HEK293 (cell line): ENCODE measurements at regions not wholly inside any gene's neighbourhood (a gene's known extent, or its start where the extent isn't known, plus 50 kb on each side); places are given as distances from the start of the nearest gene placed in this dataset.

Experiments used
- CTCF ChIA-PET: fragments of 350-600 bp; formaldehyde crosslinking; extraction: SDS; loops from one replicate; lab custom pipeline; 2021; ENCODE audit warnings: antibody characterized with exemption; lab: Yijun Ruan, JAX
- POLR2A ChIA-PET: fragments of 300-600 bp; formaldehyde crosslinking; extraction: SDS; loops from one replicate; lab custom pipeline; 2020; ENCODE audit warnings: antibody characterized with exemption, inconsistent platforms; lab: Yijun Ruan, JAX
- H3K27ac ChIP-seq: fragments of 200-500 bp; sonication (Bioruptor generic); 2 replicates; pipeline ENCODE4 v1.5.1; 2014; ENCODE audit warnings: low read depth, low read length, control low read depth, inconsistent platforms; ENCODE audit errors: extremely low read depth
- H3K36me3 ChIP-seq, 2 experiments: fragments of 200-500 bp in 1 of 2; sonication (Bioruptor generic) in 1 of 2; 1 replicate in 1 of 2; 2 replicates in 1 of 2; pipeline ENCODE4 v1.5.1; 2014 to 2017; ENCODE audit warnings: inconsistent platforms in 2 of 2, low read length in 2 of 2; ENCODE audit not compliant: control insufficient read depth in 2 of 2, insufficient read depth in 1 of 2
- H3K4me1 ChIP-seq: fragments of 200-500 bp; sonication (Bioruptor generic); 2 replicates; pipeline ENCODE4 v1.5.1; 2014; ENCODE audit warnings: mild to moderate bottlenecking, low read length, inconsistent platforms; ENCODE audit not compliant: control insufficient read depth, insufficient read depth
- H3K4me3 ChIP-seq: 2 replicates; pipeline ENCODE4 v1.5.1; 2011; ENCODE audit warnings: low read depth, mild to moderate bottlenecking, control low read depth, low read length, moderate library complexity
- H3K9me3 ChIP-seq: fragments of 200-500 bp; sonication (Bioruptor generic); 2 replicates; pipeline ENCODE4 v1.5.1; 2014; ENCODE audit warnings: low read depth, low read length, inconsistent platforms; ENCODE audit not compliant: control insufficient read depth, insufficient read depth
- KLF16 ChIP-seq: fragments of 450-650 bp; formaldehyde crosslinking; IDR thresholded peaks from 2 replicates; pipeline ENCODE4 v1.5.1; 2017; ENCODE audit warnings: missing biosample characterization, missing genetic modification characterization
- PRDM1 ChIP-seq: fragments of 450-650 bp; formaldehyde crosslinking; IDR thresholded peaks from 2 replicates; pipeline ENCODE4; 2016; ENCODE audit warnings: missing biosample characterization, missing genetic modification characterization
- REPIN1 ChIP-seq: fragments of 450-650 bp; formaldehyde crosslinking; IDR thresholded peaks from 2 replicates; pipeline ENCODE4 v1.5.1; 2017; ENCODE audit warnings: missing biosample characterization, missing genetic modification characterization, low read depth
- SCRT1 ChIP-seq: fragments of 450-650 bp; formaldehyde crosslinking; IDR thresholded peaks from 2 replicates; pipeline ENCODE4 v1.5.1; 2016; ENCODE audit warnings: missing biosample characterization, missing genetic modification characterization, borderline replicate concordance
- ZBTB1 ChIP-seq: fragments of 450-650 bp; formaldehyde crosslinking; IDR thresholded peaks from 2 replicates; pipeline ENCODE4 v1.5.1; 2016; ENCODE audit warnings: missing biosample characterization, missing genetic modification characterization
- ZBTB48 ChIP-seq: fragments of 450-650 bp; formaldehyde crosslinking; IDR thresholded peaks from 2 replicates; pipeline ENCODE4 v1.5.1; 2016; ENCODE audit warnings: missing biosample characterization, missing genetic modification characterization
- ZFP69B ChIP-seq: fragments of 450-650 bp; formaldehyde crosslinking; IDR thresholded peaks from 2 replicates; pipeline ENCODE4 v1.5.1; 2016; ENCODE audit warnings: missing biosample characterization, missing genetic modification characterization
- ZNF138 ChIP-seq: fragments of 450-650 bp; formaldehyde crosslinking; IDR thresholded peaks from 2 replicates; pipeline ENCODE4 v1.5.1; 2016; ENCODE audit warnings: missing biosample characterization, missing genetic modification characterization, borderline replicate concordance
- ZNF169 ChIP-seq: fragments of 450-650 bp; formaldehyde crosslinking; IDR thresholded peaks from 2 replicates; pipeline ENCODE4 v1.5.1; 2016; ENCODE audit warnings: missing biosample characterization, missing genetic modification characterization
- ZNF202 ChIP-seq: fragments of 450-650 bp; formaldehyde crosslinking; IDR thresholded peaks from 2 replicates; pipeline ENCODE4 v1.5.1; 2016; ENCODE audit warnings: missing biosample characterization, missing genetic modification characterization, borderline replicate concordance
- ZNF266 ChIP-seq: fragments of 450-650 bp; formaldehyde crosslinking; IDR thresholded peaks from 2 replicates; pipeline ENCODE4 v1.5.1; 2016; ENCODE audit warnings: missing biosample characterization, missing genetic modification characterization, low read depth
- ZNF548 ChIP-seq: fragments of 450-650 bp; formaldehyde crosslinking; IDR thresholded peaks from 2 replicates; pipeline ENCODE4 v1.5.1; 2016; ENCODE audit warnings: missing biosample characterization, missing genetic modification characterization
- ZNF558 ChIP-seq: fragments of 450-650 bp; formaldehyde crosslinking; IDR thresholded peaks from 2 replicates; pipeline ENCODE4 v1.5.1; 2016; ENCODE audit warnings: missing biosample characterization, missing genetic modification characterization
- ZNF596 ChIP-seq: fragments of 450-650 bp; IDR thresholded peaks from 2 replicates; pipeline ENCODE4 v1.5.0; 2018; ENCODE audit warnings: missing biosample characterization, mild to moderate bottlenecking, missing genetic modification characterization, moderate library complexity
- ZNF624 ChIP-seq: fragments of 450-650 bp; formaldehyde crosslinking; IDR thresholded peaks from 2 replicates; pipeline ENCODE4 v1.5.1; 2017; ENCODE audit warnings: missing biosample characterization, missing genetic modification characterization
- ZNF654 ChIP-seq: fragments of 450-650 bp; formaldehyde crosslinking; IDR thresholded peaks from 2 replicates; pipeline ENCODE4 v1.5.1; 2016; ENCODE audit warnings: low read depth, missing biosample characterization, missing genetic modification characterization
- ZNF747 ChIP-seq: fragments of 450-650 bp; formaldehyde crosslinking; IDR thresholded peaks from 2 replicates; pipeline ENCODE4 v1.5.1; 2016; ENCODE audit warnings: missing biosample characterization, missing genetic modification characterization
- TF ChIP-seq, protein P1 (sequence below): IDR thresholded peaks from 2 replicates; pipeline ENCODE4 v1.6.1; 2011; ENCODE audit warnings: mild to moderate bottlenecking, low read depth, low read length, borderline replicate concordance
- TF ChIP-seq, protein P2 (sequence below): fragments of 450-650 bp; formaldehyde crosslinking; IDR thresholded peaks from 2 replicates; pipeline ENCODE4 v1.5.1; 2016; ENCODE audit warnings: missing biosample characterization, missing genetic modification characterization, borderline replicate concordance
- TF ChIP-seq, protein P3 (sequence below): fragments of 450-650 bp; formaldehyde crosslinking; conservative IDR thresholded peaks from 2 replicates; pipeline ENCODE4 v1.5.1; 2016; ENCODE audit warnings: low read depth, missing biosample characterization, missing genetic modification characterization
- TF ChIP-seq, protein P4 (sequence below): fragments of 450-650 bp; formaldehyde crosslinking; IDR thresholded peaks from 2 replicates; pipeline ENCODE4 v1.5.1; 2016; ENCODE audit warnings: missing biosample characterization, missing genetic modification characterization

DNA sequence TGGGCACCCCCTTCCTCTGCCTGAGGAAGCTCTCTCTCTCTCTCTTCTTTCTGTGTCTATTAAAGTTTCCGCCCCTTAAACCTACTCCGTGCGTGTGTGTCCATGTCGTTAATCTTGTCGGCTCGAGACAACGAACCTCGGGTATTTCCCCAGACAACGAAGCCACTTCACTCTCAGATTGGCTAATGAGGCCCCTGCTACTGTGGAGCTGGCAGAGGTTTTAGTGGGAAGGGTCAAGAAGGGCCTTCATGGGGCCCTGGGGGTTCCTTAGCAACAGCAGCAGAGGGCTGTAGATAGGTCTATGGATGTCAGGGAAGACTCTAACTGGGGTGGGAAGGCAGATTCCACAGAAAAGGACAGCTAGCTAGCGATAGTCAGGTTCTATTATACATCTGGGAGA is 239.8 kb upstream of the RAB4A start:
- Histone ChIP-seq H3K4me1 (peaks cover 3% of the 10 kb centered on the region; the same call in 1 of the 2 replicates), H3K27ac (no peak overlapping the region), H3K4me3 (no peak overlapping the region)
- POLR2A ChIA-PET, result no interaction called here
- no peak for TF ChIP-seq ZNF747 (tag by site-specific recombination)
- no peak for TF ChIP-seq PRDM1 (tag by site-specific recombination)
- TF ChIP-seq ZNF558 (tag by site-specific recombination), result no peak
- TF ChIP-seq SCRT1, result no peak
- TF ChIP-seq ZNF138 (tag by site-specific recombination), result no peak
- TF ChIP-seq ZNF202 (tag by site-specific recombination), result no peak
- no peak for TF ChIP-seq ZNF596 (tag by site-specific recombination)
- no peak for TF ChIP-seq ZBTB48 (tag by site-specific recombination)
- TF ChIP-seq, protein P1, sequence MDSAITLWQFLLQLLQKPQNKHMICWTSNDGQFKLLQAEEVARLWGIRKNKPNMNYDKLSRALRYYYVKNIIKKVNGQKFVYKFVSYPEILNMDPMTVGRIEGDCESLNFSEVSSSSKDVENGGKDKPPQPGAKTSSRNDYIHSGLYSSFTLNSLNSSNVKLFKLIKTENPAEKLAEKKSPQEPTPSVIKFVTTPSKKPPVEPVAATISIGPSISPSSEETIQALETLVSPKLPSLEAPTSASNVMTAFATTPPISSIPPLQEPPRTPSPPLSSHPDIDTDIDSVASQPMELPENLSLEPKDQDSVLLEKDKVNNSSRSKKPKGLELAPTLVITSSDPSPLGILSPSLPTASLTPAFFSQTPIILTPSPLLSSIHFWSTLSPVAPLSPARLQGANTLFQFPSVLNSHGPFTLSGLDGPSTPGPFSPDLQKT, result no peak
- TF ChIP-seq, protein P2, sequence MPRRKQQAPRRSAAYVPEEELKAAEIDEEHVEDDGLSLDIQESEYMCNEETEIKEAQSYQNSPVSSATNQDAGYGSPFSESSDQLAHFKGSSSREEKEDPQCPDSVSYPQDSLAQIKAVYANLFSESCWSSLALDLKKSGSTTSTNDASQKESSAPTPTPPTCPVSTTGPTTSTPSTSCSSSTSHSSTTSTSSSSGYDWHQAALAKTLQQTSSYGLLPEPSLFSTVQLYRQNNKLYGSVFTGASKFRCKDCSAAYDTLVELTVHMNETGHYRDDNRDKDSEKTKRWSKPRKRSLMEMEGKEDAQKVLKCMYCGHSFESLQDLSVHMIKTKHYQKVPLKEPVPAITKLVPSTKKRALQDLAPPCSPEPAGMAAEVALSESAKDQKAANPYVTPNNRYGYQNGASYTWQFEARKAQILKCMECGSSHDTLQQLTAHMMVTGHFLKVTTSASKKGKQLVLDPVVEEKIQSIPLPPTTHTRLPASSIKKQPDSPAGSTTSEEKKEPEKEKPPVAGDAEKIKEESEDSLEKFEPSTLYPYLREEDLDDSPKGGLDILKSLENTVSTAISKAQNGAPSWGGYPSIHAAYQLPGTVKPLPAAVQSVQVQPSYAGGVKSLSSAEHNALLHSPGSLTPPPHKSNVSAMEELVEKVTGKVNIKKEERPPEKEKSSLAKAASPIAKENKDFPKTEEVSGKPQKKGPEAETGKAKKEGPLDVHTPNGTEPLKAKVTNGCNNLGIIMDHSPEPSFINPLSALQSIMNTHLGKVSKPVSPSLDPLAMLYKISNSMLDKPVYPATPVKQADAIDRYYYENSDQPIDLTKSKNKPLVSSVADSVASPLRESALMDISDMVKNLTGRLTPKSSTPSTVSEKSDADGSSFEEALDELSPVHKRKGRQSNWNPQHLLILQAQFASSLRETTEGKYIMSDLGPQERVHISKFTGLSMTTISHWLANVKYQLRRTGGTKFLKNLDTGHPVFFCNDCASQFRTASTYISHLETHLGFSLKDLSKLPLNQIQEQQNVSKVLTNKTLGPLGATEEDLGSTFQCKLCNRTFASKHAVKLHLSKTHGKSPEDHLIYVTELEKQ (tag by site-specific recombination), result no peak
- TF ChIP-seq ZNF624 (tag by site-specific recombination), result no peak
- no peak for TF ChIP-seq ZNF266 (tag by site-specific recombination)
- TF ChIP-seq, all 188 proteins: peak for 0
- no peaks in the 10 kb centered on the region for H3K36me3 ChIP-seq
- H3K9me3 ChIP-seq, result no peaks in the 10 kb centered on the region
- CTCF ChIA-PET, result interaction anchor here (0.6 to 1.7 kb wide), 2 partner anchors 69 to 196 kb away, joined by 3 to 7 read pairs; no protein-coding TSS in a partner anchor

DNA sequence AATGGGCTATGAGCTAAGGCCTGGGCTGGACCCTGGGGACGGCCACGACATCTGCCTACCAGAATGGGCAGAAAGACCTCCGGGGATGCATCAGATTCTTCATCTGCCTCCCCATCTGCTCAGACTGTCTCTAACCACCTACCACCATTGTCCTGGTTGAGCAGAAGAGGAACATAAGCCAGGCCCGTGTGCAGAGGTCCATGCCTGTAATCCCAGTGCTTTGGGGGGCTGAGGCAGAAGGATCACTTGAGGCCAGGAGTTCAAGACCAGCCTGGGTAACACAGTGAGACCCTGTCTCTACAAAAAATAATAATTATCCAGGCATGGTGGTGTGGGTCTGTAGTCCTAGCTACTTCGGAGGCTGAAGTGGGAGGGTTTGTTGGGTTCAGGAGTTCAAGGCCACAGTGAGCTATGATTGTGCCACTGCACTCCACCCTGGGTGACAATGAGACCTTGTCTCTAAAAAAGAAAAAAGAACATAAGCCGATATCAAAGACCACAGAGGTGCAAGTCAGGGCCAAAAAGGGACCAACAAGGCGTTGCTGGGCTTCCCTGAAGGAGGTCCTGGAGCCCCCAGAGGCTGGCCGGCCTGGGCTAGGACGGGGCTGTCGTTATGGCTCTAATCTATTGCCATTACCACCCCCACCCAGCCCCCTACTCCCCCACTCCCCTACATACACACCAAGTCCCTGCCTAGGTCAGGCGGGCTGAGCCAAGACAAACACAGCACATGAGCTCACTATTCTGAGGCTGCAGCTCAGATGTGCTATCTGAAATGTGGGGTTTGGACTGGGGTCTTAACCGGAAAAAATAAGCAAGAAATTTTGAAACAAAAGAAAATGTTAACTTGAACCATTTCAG is 239.2 kb upstream of the RAB4A start:
- no peak overlapping the region for H3K4me3 ChIP-seq
- ChIA-PET POLR2A (no interaction called here), CTCF (interaction anchor here (0.6 to 1.7 kb wide), 5 partner anchors 45 to 368 kb away, joined by 3 to 7 read pairs (median 3); no protein-coding TSS in a partner anchor)
- peaks cover 3% of the 10 kb centered on the region; the same call in 1 of the 2 replicates for H3K4me1 ChIP-seq
- H3K27ac ChIP-seq, result no peak overlapping the region
- no peaks in the 10 kb centered on the region for H3K9me3 ChIP-seq
- no peaks in the 10 kb centered on the region for H3K36me3 ChIP-seq
- TF ChIP-seq, protein P3, sequence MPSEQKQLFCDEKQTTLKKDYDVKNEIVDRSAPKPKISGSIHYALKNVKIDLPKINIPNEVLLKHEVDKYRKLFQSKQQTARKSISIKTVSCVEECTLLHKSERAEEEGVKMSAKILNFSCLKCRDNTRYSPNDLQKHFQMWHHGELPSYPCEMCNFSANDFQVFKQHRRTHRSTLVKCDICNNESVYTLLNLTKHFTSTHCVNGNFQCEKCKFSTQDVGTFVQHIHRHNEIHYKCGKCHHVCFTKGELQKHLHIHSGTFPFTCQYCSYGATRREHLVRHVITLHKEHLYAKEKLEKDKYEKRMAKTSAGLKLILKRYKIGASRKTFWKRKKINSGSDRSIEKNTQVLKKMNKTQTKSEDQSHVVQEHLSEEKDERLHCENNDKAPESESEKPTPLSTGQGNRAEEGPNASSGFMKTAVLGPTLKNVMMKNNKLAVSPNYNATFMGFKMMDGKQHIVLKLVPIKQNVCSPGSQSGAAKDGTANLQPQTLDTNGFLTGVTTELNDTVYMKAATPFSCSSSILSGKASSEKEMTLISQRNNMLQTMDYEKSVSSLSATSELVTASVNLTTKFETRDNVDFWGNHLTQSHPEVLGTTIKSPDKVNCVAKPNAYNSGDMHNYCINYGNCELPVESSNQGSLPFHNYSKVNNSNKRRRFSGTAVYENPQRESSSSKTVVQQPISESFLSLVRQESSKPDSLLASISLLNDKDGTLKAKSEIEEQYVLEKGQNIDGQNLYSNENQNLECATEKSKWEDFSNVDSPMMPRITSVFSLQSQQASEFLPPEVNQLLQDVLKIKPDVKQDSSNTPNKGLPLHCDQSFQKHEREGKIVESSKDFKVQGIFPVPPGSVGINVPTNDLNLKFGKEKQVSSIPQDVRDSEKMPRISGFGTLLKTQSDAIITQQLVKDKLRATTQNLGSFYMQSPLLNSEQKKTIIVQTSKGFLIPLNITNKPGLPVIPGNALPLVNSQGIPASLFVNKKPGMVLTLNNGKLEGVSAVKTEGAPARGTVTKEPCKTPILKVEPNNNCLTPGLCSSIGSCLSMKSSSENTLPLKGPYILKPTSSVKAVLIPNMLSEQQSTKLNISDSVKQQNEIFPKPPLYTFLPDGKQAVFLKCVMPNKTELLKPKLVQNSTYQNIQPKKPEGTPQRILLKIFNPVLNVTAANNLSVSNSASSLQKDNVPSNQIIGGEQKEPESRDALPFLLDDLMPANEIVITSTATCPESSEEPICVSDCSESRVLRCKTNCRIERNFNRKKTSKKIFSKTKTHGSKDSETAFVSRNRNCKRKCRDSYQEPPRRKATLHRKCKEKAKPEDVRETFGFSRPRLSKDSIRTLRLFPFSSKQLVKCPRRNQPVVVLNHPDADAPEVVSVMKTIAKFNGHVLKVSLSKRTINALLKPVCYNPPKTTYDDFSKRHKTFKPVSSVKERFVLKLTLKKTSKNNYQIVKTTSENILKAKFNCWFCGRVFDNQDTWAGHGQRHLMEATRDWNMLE (tag by site-specific recombination), result no peak
- no peak for TF ChIP-seq ZNF654 (tag by site-specific recombination)
- no peak for TF ChIP-seq REPIN1 (tag by site-specific recombination)
- TF ChIP-seq, protein P4, sequence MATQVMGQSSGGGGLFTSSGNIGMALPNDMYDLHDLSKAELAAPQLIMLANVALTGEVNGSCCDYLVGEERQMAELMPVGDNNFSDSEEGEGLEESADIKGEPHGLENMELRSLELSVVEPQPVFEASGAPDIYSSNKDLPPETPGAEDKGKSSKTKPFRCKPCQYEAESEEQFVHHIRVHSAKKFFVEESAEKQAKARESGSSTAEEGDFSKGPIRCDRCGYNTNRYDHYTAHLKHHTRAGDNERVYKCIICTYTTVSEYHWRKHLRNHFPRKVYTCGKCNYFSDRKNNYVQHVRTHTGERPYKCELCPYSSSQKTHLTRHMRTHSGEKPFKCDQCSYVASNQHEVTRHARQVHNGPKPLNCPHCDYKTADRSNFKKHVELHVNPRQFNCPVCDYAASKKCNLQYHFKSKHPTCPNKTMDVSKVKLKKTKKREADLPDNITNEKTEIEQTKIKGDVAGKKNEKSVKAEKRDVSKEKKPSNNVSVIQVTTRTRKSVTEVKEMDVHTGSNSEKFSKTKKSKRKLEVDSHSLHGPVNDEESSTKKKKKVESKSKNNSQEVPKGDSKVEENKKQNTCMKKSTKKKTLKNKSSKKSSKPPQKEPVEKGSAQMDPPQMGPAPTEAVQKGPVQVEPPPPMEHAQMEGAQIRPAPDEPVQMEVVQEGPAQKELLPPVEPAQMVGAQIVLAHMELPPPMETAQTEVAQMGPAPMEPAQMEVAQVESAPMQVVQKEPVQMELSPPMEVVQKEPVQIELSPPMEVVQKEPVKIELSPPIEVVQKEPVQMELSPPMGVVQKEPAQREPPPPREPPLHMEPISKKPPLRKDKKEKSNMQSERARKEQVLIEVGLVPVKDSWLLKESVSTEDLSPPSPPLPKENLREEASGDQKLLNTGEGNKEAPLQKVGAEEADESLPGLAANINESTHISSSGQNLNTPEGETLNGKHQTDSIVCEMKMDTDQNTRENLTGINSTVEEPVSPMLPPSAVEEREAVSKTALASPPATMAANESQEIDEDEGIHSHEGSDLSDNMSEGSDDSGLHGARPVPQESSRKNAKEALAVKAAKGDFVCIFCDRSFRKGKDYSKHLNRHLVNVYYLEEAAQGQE (tag by site-specific recombination), result no peak
- TF ChIP-seq ZNF169 (tag by site-specific recombination), result no peak
- TF ChIP-seq ZFP69B (tag by site-specific recombination), result no peak
- no peak for TF ChIP-seq ZNF747 (tag by site-specific recombination)
- no peak for TF ChIP-seq KLF16 (tag by site-specific recombination)
- no peak for TF ChIP-seq ZNF548 (tag by site-specific recombination)
- TF ChIP-seq ZBTB1 (tag by site-specific recombination), result no peak
